Fibroblast of the aortic adventitia (primary cell): ENCODE measurements at regions not wholly inside any gene's neighbourhood (a gene's known extent, or its start where the extent isn't known, plus 50 kb on each side); places are given as distances from the start of the nearest gene placed in this dataset.

Source experiments
- DNase-seq: peaks from one replicate; pipeline ENCODE4 v3.0.0-alpha.2; 2010; ENCODE audit warnings: low read depth
- H3K4me3 ChIP-seq: 2 replicates; pipeline ENCODE4 v1.5.1; 2011; ENCODE audit warnings: low read depth, mild to moderate bottlenecking, control low read depth, low read length, moderate library complexity
- CTCF ChIP-seq: IDR thresholded peaks from 2 replicates; pipeline ENCODE4 v1.5.1; 2011; ENCODE audit warnings: mild to moderate bottlenecking, low read length, control low read depth, inconsistent platforms; ENCODE audit not compliant: insufficient read depth

- H3K4me3 ChIP-seq: no peak overlapping the region
- DNase-seq: no peak
- TF ChIP-seq CTCF: no peak
These were observed 74.9 kb upstream of the CELF4 start for GRCh38 chr18:37640504-37640903.

GRCh38 chr18:37639846-37640245 lies 74.2 kb upstream of the CELF4 start:
- DNase-seq: no peak
- no peak for TF ChIP-seq CTCF
- no peak overlapping the region for H3K4me3 ChIP-seq

GRCh38 chr18:37637478-37637850 lies 71.9 kb upstream of the CELF4 start:
- no peak for TF ChIP-seq CTCF
- H3K4me3 ChIP-seq: no peak overlapping the region
- DNase-seq: no peak

- no peak for DNase-seq
- no peak for TF ChIP-seq CTCF
- no peak overlapping the region for H3K4me3 ChIP-seq
These were observed 71.4 kb upstream of the CELF4 start for GRCh38 chr18:37636831-37637477.

GRCh38 chr18:37634516-37634915 lies 68.9 kb upstream of the CELF4 start:
- no peak for DNase-seq
- no peak for TF ChIP-seq CTCF
- H3K4me3 ChIP-seq: no peak overlapping the region

- DNase-seq: no peak
- no peak for TF ChIP-seq CTCF
- no peak overlapping the region for H3K4me3 ChIP-seq
These were observed 65.8 kb upstream of the CELF4 start for GRCh38 chr18:37631422-37631821.

GRCh38 chr18:37630334-37630733 lies 64.7 kb upstream of the CELF4 start:
- no peak for TF ChIP-seq CTCF
- H3K4me3 ChIP-seq: no peak overlapping the region
- DNase-seq: no peak
